ENCODE measurements at regions not wholly inside any gene's neighbourhood (a gene's known extent, or its start where the extent isn't known, plus 50 kb on each side); places are given as distances from the start of the nearest gene placed in this dataset.

- TF ChIP-seq GLIS2 (tag by site-specific recombination; IDR thresholded peaks at IDR 0.05) (no peak), ZFP41 (tag by site-specific recombination; IDR thresholded peaks at IDR 0.05; ENCODE audit: borderline replicate concordance) (no peak), BCL11A (tag by site-specific recombination; IDR thresholded peaks at IDR 0.05; ENCODE audit: low read depth) (no peak), ZNF501 (tag by site-specific recombination; IDR thresholded peaks at IDR 0.05) (no peak), ZNF211 (tag by site-specific recombination; IDR thresholded peaks at IDR 0.05; ENCODE audit: low read depth) (no peak), INSM2 (tag by site-specific recombination; IDR thresholded peaks at IDR 0.05) (no peak), SP3 (tag by site-specific recombination; IDR thresholded peaks at IDR 0.05) (0 out of 2 replicates have a peak, but pooled peaks have one; percentile 14), ZNF707 (tag by site-specific recombination; IDR thresholded peaks at IDR 0.05) (no peak), BCL6B (tag by site-specific recombination; IDR thresholded peaks at IDR 0.05) (no peak), SETDB1 (IDR thresholded peaks at IDR 0.05; ENCODE audit: insufficient read length, low read length) (no peak), ZNF280D (tag by site-specific recombination; IDR thresholded peaks at IDR 0.05) (no peak), ZBTB48 (tag by site-specific recombination; IDR thresholded peaks at IDR 0.05) (no peak), ZNF449 (tag by site-specific recombination; IDR thresholded peaks at IDR 0.05) (0 out of 2 replicates have a peak, but pooled peaks have one; percentile 27), ZBTB6 (tag by site-specific recombination; IDR thresholded peaks at IDR 0.05) (peak; percentile 54), ZNF544 (tag by site-specific recombination; IDR thresholded peaks at IDR 0.05) (no peak), ZNF747 (tag by site-specific recombination; IDR thresholded peaks at IDR 0.05) (no peak), SP7 (tag by site-specific recombination; IDR thresholded peaks at IDR 0.05) (no peak), ZNF654 (tag by site-specific recombination; IDR thresholded peaks at IDR 0.05; ENCODE audit: low read depth) (no peak), ZNF549 (tag by site-specific recombination; IDR thresholded peaks at IDR 0.05) (no peak)
- TF ChIP-seq, protein P1, sequence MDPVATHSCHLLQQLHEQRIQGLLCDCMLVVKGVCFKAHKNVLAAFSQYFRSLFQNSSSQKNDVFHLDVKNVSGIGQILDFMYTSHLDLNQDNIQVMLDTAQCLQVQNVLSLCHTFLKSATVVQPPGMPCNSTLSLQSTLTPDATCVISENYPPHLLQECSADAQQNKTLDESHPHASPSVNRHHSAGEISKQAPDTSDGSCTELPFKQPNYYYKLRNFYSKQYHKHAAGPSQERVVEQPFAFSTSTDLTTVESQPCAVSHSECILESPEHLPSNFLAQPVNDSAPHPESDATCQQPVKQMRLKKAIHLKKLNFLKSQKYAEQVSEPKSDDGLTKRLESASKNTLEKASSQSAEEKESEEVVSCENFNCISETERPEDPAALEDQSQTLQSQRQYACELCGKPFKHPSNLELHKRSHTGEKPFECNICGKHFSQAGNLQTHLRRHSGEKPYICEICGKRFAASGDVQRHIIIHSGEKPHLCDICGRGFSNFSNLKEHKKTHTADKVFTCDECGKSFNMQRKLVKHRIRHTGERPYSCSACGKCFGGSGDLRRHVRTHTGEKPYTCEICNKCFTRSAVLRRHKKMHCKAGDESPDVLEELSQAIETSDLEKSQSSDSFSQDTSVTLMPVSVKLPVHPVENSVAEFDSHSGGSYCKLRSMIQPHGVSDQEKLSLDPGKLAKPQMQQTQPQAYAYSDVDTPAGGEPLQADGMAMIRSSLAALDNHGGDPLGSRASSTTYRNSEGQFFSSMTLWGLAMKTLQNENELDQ (tag by site-specific recombination; IDR thresholded peaks at IDR 0.05; ENCODE audit: low read depth), result no peak
- TF ChIP-seq, protein P2, sequence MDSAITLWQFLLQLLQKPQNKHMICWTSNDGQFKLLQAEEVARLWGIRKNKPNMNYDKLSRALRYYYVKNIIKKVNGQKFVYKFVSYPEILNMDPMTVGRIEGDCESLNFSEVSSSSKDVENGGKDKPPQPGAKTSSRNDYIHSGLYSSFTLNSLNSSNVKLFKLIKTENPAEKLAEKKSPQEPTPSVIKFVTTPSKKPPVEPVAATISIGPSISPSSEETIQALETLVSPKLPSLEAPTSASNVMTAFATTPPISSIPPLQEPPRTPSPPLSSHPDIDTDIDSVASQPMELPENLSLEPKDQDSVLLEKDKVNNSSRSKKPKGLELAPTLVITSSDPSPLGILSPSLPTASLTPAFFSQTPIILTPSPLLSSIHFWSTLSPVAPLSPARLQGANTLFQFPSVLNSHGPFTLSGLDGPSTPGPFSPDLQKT (IDR thresholded peaks at IDR 0.05; ENCODE audit: borderline replicate concordance, low read depth, low read length), result no peak
- TF ChIP-seq, protein P3, sequence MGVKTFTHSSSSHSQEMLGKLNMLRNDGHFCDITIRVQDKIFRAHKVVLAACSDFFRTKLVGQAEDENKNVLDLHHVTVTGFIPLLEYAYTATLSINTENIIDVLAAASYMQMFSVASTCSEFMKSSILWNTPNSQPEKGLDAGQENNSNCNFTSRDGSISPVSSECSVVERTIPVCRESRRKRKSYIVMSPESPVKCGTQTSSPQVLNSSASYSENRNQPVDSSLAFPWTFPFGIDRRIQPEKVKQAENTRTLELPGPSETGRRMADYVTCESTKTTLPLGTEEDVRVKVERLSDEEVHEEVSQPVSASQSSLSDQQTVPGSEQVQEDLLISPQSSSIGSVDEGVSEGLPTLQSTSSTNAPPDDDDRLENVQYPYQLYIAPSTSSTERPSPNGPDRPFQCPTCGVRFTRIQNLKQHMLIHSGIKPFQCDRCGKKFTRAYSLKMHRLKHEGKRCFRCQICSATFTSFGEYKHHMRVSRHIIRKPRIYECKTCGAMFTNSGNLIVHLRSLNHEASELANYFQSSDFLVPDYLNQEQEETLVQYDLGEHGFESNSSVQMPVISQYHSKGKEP (tag by site-specific recombination; IDR thresholded peaks at IDR 0.05), result peak; percentile 88
- TF ChIP-seq, protein P4, sequence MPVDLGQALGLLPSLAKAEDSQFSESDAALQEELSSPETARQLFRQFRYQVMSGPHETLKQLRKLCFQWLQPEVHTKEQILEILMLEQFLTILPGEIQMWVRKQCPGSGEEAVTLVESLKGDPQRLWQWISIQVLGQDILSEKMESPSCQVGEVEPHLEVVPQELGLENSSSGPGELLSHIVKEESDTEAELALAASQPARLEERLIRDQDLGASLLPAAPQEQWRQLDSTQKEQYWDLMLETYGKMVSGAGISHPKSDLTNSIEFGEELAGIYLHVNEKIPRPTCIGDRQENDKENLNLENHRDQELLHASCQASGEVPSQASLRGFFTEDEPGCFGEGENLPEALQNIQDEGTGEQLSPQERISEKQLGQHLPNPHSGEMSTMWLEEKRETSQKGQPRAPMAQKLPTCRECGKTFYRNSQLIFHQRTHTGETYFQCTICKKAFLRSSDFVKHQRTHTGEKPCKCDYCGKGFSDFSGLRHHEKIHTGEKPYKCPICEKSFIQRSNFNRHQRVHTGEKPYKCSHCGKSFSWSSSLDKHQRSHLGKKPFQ (tag by site-specific recombination; IDR thresholded peaks at IDR 0.05), result no peak
Observed at GRCh38 chr9:89661956-89662717, 57.3 kb downstream of the GADD45G start (continued).
